Epithelial cell of proximal tubule (primary cell): ENCODE measurements at regions not wholly inside any gene's neighbourhood (a gene's known extent, or its start where the extent isn't known, plus 50 kb on each side); places are given as distances from the start of the nearest gene placed in this dataset.

Source experiments
- DNase-seq: peaks from one replicate; pipeline ENCODE4 v3.0.0-alpha.2; 2011; ENCODE audit warnings: low read depth
- H3K4me3 ChIP-seq: 2 replicates; pipeline ENCODE4 v1.5.1; 2011; ENCODE audit warnings: low read depth, mild to moderate bottlenecking, low read length
- CTCF ChIP-seq: conservative IDR thresholded peaks from 2 replicates; pipeline ENCODE4 v1.5.1; 2012; ENCODE audit warnings: low read depth, mild to moderate bottlenecking, low read length

GRCh38 chr5:120091376-120091948 is 372.6 kb upstream of the PRR16 start:
- TF ChIP-seq CTCF: no peak
- no peak for DNase-seq
- no peak overlapping the region for H3K4me3 ChIP-seq

GRCh38 chr5:120092649-120093048 is 371.5 kb upstream of the PRR16 start:
- no peak for DNase-seq
- no peak overlapping the region for H3K4me3 ChIP-seq
- no peak for TF ChIP-seq CTCF

GRCh38 chr5:120093178-120093577 is 370.9 kb upstream of the PRR16 start:
- no peak for TF ChIP-seq CTCF
- H3K4me3 ChIP-seq: no peak overlapping the region
- no peak for DNase-seq

GRCh38 chr5:120096413-120096812 is 367.7 kb upstream of the PRR16 start:
- DNase-seq: peak; percentile 22
- peak overlapping the region; percentile 10 for H3K4me3 ChIP-seq
- TF ChIP-seq CTCF: no peak

GRCh38 chr5:120098426-120098825 is 365.7 kb upstream of the PRR16 start:
- no peak for DNase-seq
- no peak overlapping the region for H3K4me3 ChIP-seq
- no peak for TF ChIP-seq CTCF

GRCh38 chr5:120098902-120099535 is 365.1 kb upstream of the PRR16 start:
- no peak for TF ChIP-seq CTCF
- H3K4me3 ChIP-seq: no peak overlapping the region
- DNase-seq: no peak

GRCh38 chr5:120101771-120102170 is 362.3 kb upstream of the PRR16 start:
- no peak for DNase-seq

More at GRCh38 chr5:120101771-120102170, 362.3 kb upstream of the PRR16 start:
- no peak for TF ChIP-seq CTCF
- no peak overlapping the region for H3K4me3 ChIP-seq
